Spleen (tissue), 7 donors: ENCODE measurements at regions not wholly inside any gene's neighbourhood (a gene's known extent, or its start where the extent isn't known, plus 50 kb on each side); places are given as distances from the start of the nearest gene placed in this dataset.

ENCODE experiments used
- POLR2AphosphoS5 ChIP-seq, 3 donors: sonication (generic); formaldehyde crosslinking; IDR thresholded peaks; one replicate each; pipeline ENCODE4 v1.5.1; 2017; ENCODE audit warnings: antibody characterized with exemption in 3 of 3
- TF ChIP-seq, protein P1 (sequence below), 11 experiments: fragments of 200-600 bp in 7 of 11; fragments of 450-650 bp in 4 of 11; sonication (generic) in 4 of 11; IDR thresholded peaks in 8 of 11; conservative IDR thresholded peaks in 3 of 11; 1 replicate in 7 of 11; 2 replicates in 4 of 11; pipeline versions ENCODE4 v1.4.0 to v1.8.0; 2016 to 2021; ENCODE audit warnings: antibody characterized with exemption in 11 of 11, inconsistent platforms in 4 of 11, mild to moderate bottlenecking in 1 of 11
- donor health status: DM: no; HTN: no; CAD: no; lungs with moderate emphysema.
- donor health status: DM: no; HTN: no; CAD: no.
- donor health status: DM: no; HTN: no; CAD: no.

- TF ChIP-seq, protein P1, sequence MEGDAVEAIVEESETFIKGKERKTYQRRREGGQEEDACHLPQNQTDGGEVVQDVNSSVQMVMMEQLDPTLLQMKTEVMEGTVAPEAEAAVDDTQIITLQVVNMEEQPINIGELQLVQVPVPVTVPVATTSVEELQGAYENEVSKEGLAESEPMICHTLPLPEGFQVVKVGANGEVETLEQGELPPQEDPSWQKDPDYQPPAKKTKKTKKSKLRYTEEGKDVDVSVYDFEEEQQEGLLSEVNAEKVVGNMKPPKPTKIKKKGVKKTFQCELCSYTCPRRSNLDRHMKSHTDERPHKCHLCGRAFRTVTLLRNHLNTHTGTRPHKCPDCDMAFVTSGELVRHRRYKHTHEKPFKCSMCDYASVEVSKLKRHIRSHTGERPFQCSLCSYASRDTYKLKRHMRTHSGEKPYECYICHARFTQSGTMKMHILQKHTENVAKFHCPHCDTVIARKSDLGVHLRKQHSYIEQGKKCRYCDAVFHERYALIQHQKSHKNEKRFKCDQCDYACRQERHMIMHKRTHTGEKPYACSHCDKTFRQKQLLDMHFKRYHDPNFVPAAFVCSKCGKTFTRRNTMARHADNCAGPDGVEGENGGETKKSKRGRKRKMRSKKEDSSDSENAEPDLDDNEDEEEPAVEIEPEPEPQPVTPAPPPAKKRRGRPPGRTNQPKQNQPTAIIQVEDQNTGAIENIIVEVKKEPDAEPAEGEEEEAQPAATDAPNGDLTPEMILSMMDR (IDR thresholded peaks at IDR 0.05 in 8 of 11, conservative IDR thresholded peaks at IDR 0.05 in 3 of 11), result no peak
- TF ChIP-seq POLR2AphosphoS5 (IDR thresholded peaks at IDR 0.05), result no peak
Observed at GRCh38 chr22:27695925-27696324, 105.6 kb downstream of the MN1 start.
